IMR-90 (cell line): ENCODE measurements at regions not wholly inside any gene's neighbourhood (a gene's known extent, or its start where the extent isn't known, plus 50 kb on each side); places are given as distances from the start of the nearest gene placed in this dataset.

Source experiments
- ATAC-seq: fragments of 200-7000 bp; cut with Tn5 transposase; 2 replicates; pipeline ENCODE4 v1.9.1; 2020; ENCODE audit warnings: low read depth, mild to moderate bottlenecking, moderate library complexity
- BruUV-seq: library from RNA; stranded (reverse); fragments of 400-500 nt; replicated peaks from 2 replicates; lab custom pipeline; 2021; lab: Mats Ljungman, UMichigan
- CTCF ChIA-PET: fragments of 300-600 bp; formaldehyde crosslinking; extraction: SDS; loops from one replicate; lab custom pipeline; 2021; ENCODE audit warnings: antibody characterized with exemption; lab: Yijun Ruan, JAX
- POLR2A ChIA-PET: fragments of 300-600 bp; sonication (Branson Sonifier 250); formaldehyde crosslinking; loops from one replicate; lab custom pipeline; 2022; ENCODE audit warnings: antibody characterized with exemption; ENCODE audit not compliant: unreplicated experiment; lab: Charles Lee
- DNase-seq: peaks from one replicate; pipeline ENCODE4 v3.0.0; 2013
- H2AFZ ChIP-seq: replicated peaks from 2 replicates; pipeline ENCODE3; 2013; ENCODE audit warnings: low read length, mild to moderate bottlenecking; ENCODE audit not compliant: poor library complexity
- H2AK5ac ChIP-seq: 2 replicates; pipeline ENCODE4 v1.6.1; 2013; ENCODE audit warnings: low read depth, low read length, inconsistent platforms
- H2AK9ac ChIP-seq: replicated peaks from 2 replicates; pipeline ENCODE3; 2013; ENCODE audit warnings: mild to moderate bottlenecking, low read depth, low read length, moderate library complexity; ENCODE audit not compliant: poor library complexity
- H2BK120ac ChIP-seq: 2 replicates; pipeline ENCODE4 v1.6.1; 2013; ENCODE audit warnings: low read depth, low read length, inconsistent platforms
- H2BK15ac ChIP-seq: 3 replicates; pipeline ENCODE4 v1.6.1; 2013; ENCODE audit warnings: low read depth, low read length, inconsistent platforms
- H2BK20ac ChIP-seq: 2 replicates; pipeline ENCODE4 v1.6.1; 2013; ENCODE audit warnings: low read depth, mild to moderate bottlenecking, inconsistent platforms, low read length, moderate library complexity
- H2BK5ac ChIP-seq: 2 replicates; pipeline ENCODE4 v1.6.1; 2013; ENCODE audit warnings: mild to moderate bottlenecking, low read depth, low read length, inconsistent platforms; ENCODE audit not compliant: poor library complexity, severe bottlenecking
- H3K14ac ChIP-seq: replicated peaks from 2 replicates; pipeline ENCODE4 v1.6.1; 2013; ENCODE audit warnings: low read depth, low read length, inconsistent platforms
- H3K18ac ChIP-seq: 2 replicates; pipeline ENCODE4 v1.6.1; 2013; ENCODE audit warnings: low read depth, low read length, control low read depth
- H3K23ac ChIP-seq: 2 replicates; pipeline ENCODE4 v1.6.1; 2013; ENCODE audit warnings: low read depth, low read length, inconsistent platforms
- H3K27ac ChIP-seq: 2 replicates; pipeline ENCODE4 v1.5.1; 2013; ENCODE audit warnings: mild to moderate bottlenecking, control low read depth, low read length; ENCODE audit not compliant: insufficient read depth
- H3K27me3 ChIP-seq: 2 replicates; pipeline ENCODE4 v1.6.1; 2013; ENCODE audit warnings: low read length; ENCODE audit not compliant: control insufficient read depth, insufficient read depth
- H3K36me3 ChIP-seq: 2 replicates; pipeline ENCODE4 v1.6.1; 2013; ENCODE audit warnings: low read length, mixed read lengths; ENCODE audit not compliant: control insufficient read depth, insufficient read depth
- H3K4ac ChIP-seq: 2 replicates; pipeline ENCODE4 v1.6.1; 2013; ENCODE audit warnings: low read depth, low read length, inconsistent platforms
- H3K4me1 ChIP-seq: 2 replicates; pipeline ENCODE4 v1.6.1; 2013; ENCODE audit warnings: low read length, mixed read lengths; ENCODE audit not compliant: control insufficient read depth, insufficient read depth
- H3K4me2 ChIP-seq: 2 replicates; pipeline ENCODE4 v1.6.1; 2013; ENCODE audit warnings: low read depth, mild to moderate bottlenecking, control low read depth, low read length, moderate library complexity
- H3K4me3 ChIP-seq: 2 replicates; pipeline ENCODE4 v1.5.1; 2013; ENCODE audit warnings: low read depth, mild to moderate bottlenecking, control low read depth, low read length, moderate library complexity; ENCODE audit not compliant: insufficient read depth
- H3K56ac ChIP-seq: 2 replicates; pipeline ENCODE4 v1.6.1; 2013; ENCODE audit warnings: low read length, inconsistent platforms; ENCODE audit not compliant: insufficient read depth; ENCODE audit errors: extremely low read depth
- H3K79me1 ChIP-seq, 2 experiments: 2 replicates each; pipeline ENCODE4 v1.6.1; 2013; ENCODE audit warnings: low read length in 2 of 2, inconsistent platforms in 1 of 2, low read depth in 1 of 2
- H3K9ac ChIP-seq: 2 replicates; pipeline ENCODE4 v1.6.1; 2013; ENCODE audit warnings: low read depth, low read length, control low read depth
- H3K9me1 ChIP-seq: 2 replicates; pipeline ENCODE4 v1.6.1; 2013; ENCODE audit warnings: low read length, inconsistent platforms; ENCODE audit not compliant: insufficient read depth
- H3K9me3 ChIP-seq: 2 replicates; pipeline ENCODE4 v1.6.1; 2013; ENCODE audit warnings: low read length; ENCODE audit not compliant: control insufficient read depth, insufficient read depth
- H4K20me1 ChIP-seq: 2 replicates; pipeline ENCODE4 v1.6.1; 2013; ENCODE audit warnings: low read length, inconsistent platforms; ENCODE audit not compliant: insufficient read depth
- H4K5ac ChIP-seq: 2 replicates; pipeline ENCODE4 v1.6.1; 2013; ENCODE audit warnings: mild to moderate bottlenecking, low read depth, low read length, control low read depth
- H4K8ac ChIP-seq, 2 experiments: 2 replicates each; pipeline ENCODE4 v1.6.1; 2013; ENCODE audit warnings: low read depth in 2 of 2, low read length in 2 of 2, control low read depth in 1 of 2, inconsistent platforms in 1 of 2
- H4K91ac ChIP-seq: 2 replicates; pipeline ENCODE4 v1.6.1; 2013; ENCODE audit warnings: low read depth, low read length, inconsistent platforms; ENCODE audit not compliant: insufficient read depth
- BHLHE40 ChIP-seq: fragments of 150-350 bp; IDR thresholded peaks from 2 replicates; pipeline ENCODE4 v1.6.1; 2016; ENCODE audit warnings: mild to moderate bottlenecking, low read depth, low read length
- CEBPB ChIP-seq: IDR thresholded peaks from 2 replicates; pipeline ENCODE4 v1.6.1; 2012; ENCODE audit warnings: low read depth, low read length, improper control_type of control experiment
- CHD1 ChIP-seq: IDR thresholded peaks from 2 replicates; pipeline ENCODE4 v1.6.1; 2012; ENCODE audit warnings: low read depth, low read length, improper control_type of control experiment
- CTCF ChIP-seq: conservative IDR thresholded peaks from 2 replicates; pipeline ENCODE4 v1.5.1; 2012; ENCODE audit warnings: mild to moderate bottlenecking, low read depth, low read length, improper control_type of control experiment
- FOS ChIP-seq: fragments of 150-350 bp; IDR thresholded peaks from 2 replicates; pipeline ENCODE4 v1.6.1; 2016; ENCODE audit warnings: low read depth, low read length
- MAFK ChIP-seq: IDR thresholded peaks from 2 replicates; pipeline ENCODE4 v1.6.1; 2012; ENCODE audit warnings: low read depth, low read length, improper control_type of control experiment
- MAZ ChIP-seq: IDR thresholded peaks from 2 replicates; pipeline ENCODE4 v1.6.1; 2012; ENCODE audit warnings: low read depth, mild to moderate bottlenecking, low read length, improper control_type of control experiment, moderate library complexity, borderline replicate concordance
- MXI1 ChIP-seq: IDR thresholded peaks from 2 replicates; pipeline ENCODE4 v1.6.1; 2012; ENCODE audit warnings: low read depth, mild to moderate bottlenecking, low read length, moderate library complexity, borderline replicate concordance
- NFE2L2 ChIP-seq: fragments of 150-350 bp; IDR thresholded peaks from 2 replicates; pipeline ENCODE4 v1.6.1; 2016; ENCODE audit warnings: low read depth, mild to moderate bottlenecking, low read length
- POLR2A ChIP-seq: IDR thresholded peaks from 2 replicates; pipeline ENCODE4 v1.6.1; 2012; ENCODE audit warnings: mild to moderate bottlenecking, low read depth, low read length
- RAD21 ChIP-seq: IDR thresholded peaks from 2 replicates; pipeline ENCODE4 v1.6.1; 2012; ENCODE audit warnings: low read length, improper control_type of control experiment
- RCOR1 ChIP-seq: IDR thresholded peaks from 2 replicates; pipeline ENCODE4 v1.6.1; 2012; ENCODE audit warnings: mild to moderate bottlenecking, low read length, improper control_type of control experiment; ENCODE audit not compliant: insufficient replicate concordance
- RFX5 ChIP-seq: IDR thresholded peaks from 2 replicates; pipeline ENCODE4 v1.8.0; 2012; ENCODE audit warnings: low read depth, mild to moderate bottlenecking, low read length, moderate library complexity
- SMC3 ChIP-seq: fragments of 150-350 bp; IDR thresholded peaks from 2 replicates; pipeline ENCODE4 v1.6.1; 2016; ENCODE audit warnings: low read depth, mild to moderate bottlenecking, antibody characterized with exemption, low read length, moderate library complexity
- USF2 ChIP-seq: fragments of 150-350 bp; IDR thresholded peaks from 2 replicates; pipeline ENCODE4 v1.6.1; 2017; ENCODE audit warnings: mild to moderate bottlenecking, antibody characterized with exemption, low read length, low read depth
- WGBS, 2 experiments: methylation state at CpG; one replicate each; pipeline versions ENCODE4 v1.1.5 to v1.1.7; 2013; ENCODE audit warnings: missing lambda C conversion rate in 2 of 2; ENCODE audit not compliant: insufficient read length in 1 of 2; ENCODE audit errors: extremely low coverage in 2 of 2; 5-methylcytosine and 5-hydroxymethylcytosine counted together
- dilution Hi-C: fragments of 300-500 bp; cut with HindIII; formaldehyde crosslinking; loops from one replicate; pipeline ENCODE4 v1.14.3; 2018; ENCODE audit warnings: low sequenced_read_pairs; ENCODE audit not compliant: unreplicated experiment
- in situ Hi-C: fragments of 300-500 bp; cut with MboI; formaldehyde crosslinking; loops from 3 replicates; pipeline ENCODE4 v1.14.3; 2019; ENCODE audit warnings: low sequenced_read_pairs, inconsistent platforms, mixed read lengths
- intact Hi-C: fragments of 100-400 bp; cut with micrococcal nuclease; formaldehyde crosslinking; loops from 2 replicates; pipeline ENCODE4 v1.10.0; 2022
- TF ChIP-seq, protein P1 (sequence below): fragments of 150-350 bp; IDR thresholded peaks from 2 replicates; pipeline ENCODE4 v1.6.1; 2016; ENCODE audit warnings: low read depth, mild to moderate bottlenecking, low read length, moderate library complexity, borderline replicate concordance

DNA sequence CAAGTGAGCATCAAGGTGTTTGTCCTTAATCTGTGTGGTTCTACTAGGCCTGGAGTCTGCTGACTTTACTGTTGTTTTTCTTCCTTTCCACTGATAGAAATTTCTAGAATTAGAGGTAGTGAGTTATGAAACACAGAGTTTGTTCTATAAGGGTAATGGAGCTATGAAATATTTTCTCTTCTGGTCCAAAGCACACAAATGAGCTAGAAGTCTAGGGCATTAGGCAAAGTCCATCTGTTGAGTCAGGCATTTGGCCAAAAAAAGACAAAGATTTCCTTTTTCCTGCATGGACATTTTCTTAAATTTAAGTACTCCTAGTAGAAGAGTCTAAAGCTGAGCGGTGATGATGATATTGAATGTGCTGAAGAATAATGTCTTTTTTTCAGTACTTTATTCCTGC is 174.3 kb upstream of the STXBP5 start:
- Histone ChIP-seq H3K79me1 (no peaks in the 10 kb centered on the region), H3K9ac (no peak overlapping the region), H3K9me1 (0 out of 2 replicates have a peak, but pooled peaks cover 2% of the 10 kb centered on the region), H2AFZ (no peak overlapping the region), H4K20me1 (no peaks in the 10 kb centered on the region), H2BK20ac (no peak overlapping the region), H3K9me3 (no peaks in the 10 kb centered on the region), H4K5ac (no peak overlapping the region), H3K27ac (no peak overlapping the region), H3K14ac (no peak overlapping the region), H3K18ac (no peak overlapping the region), H3K23ac (no peak overlapping the region), H2BK5ac (no peak overlapping the region), H3K36me3 (no peaks in the 10 kb centered on the region), H3K4me3 (no peak overlapping the region), H2AK5ac (no peak overlapping the region), H3K56ac (no peak overlapping the region), H4K91ac (no peak overlapping the region), H2BK120ac (no peak overlapping the region), H4K8ac (no peak overlapping the region), H3K4ac (no peak overlapping the region), H3K27me3 (no peaks in the 10 kb centered on the region), H2BK15ac (no peak overlapping the region), H3K4me2 (no peak overlapping the region), H2AK9ac (no peak overlapping the region), H3K4me1 (no peaks in the 10 kb centered on the region)
- DNase-seq = no peak
- no TSS peak for BruUV-seq
- intact Hi-C loops = no loop called here
- dilution Hi-C loops = no loop called here
- ChIA-PET POLR2A (no interaction called here), CTCF (interaction anchor here (0.6 to 1.4 kb wide), 2 partner anchors 13 to 113 kb away, joined by 3 to 4 read pairs; no protein-coding TSS in a partner anchor)
- in situ Hi-C loops = no loop called here
- TF ChIP-seq RAD21 = no peak
- TF ChIP-seq RFX5 = no peak
- TF ChIP-seq NFE2L2 = no peak
- TF ChIP-seq, protein P1, sequence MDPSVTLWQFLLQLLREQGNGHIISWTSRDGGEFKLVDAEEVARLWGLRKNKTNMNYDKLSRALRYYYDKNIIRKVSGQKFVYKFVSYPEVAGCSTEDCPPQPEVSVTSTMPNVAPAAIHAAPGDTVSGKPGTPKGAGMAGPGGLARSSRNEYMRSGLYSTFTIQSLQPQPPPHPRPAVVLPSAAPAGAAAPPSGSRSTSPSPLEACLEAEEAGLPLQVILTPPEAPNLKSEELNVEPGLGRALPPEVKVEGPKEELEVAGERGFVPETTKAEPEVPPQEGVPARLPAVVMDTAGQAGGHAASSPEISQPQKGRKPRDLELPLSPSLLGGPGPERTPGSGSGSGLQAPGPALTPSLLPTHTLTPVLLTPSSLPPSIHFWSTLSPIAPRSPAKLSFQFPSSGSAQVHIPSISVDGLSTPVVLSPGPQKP = no peak
- TF ChIP-seq MXI1 = no peak
- TF ChIP-seq POLR2A = no peak
- TF ChIP-seq USF2 = no peak
- no peak for TF ChIP-seq CTCF
- TF ChIP-seq CEBPB = no peak
- no peak for TF ChIP-seq MAZ
- TF ChIP-seq FOS = no peak
- no peak for TF ChIP-seq CHD1
- TF ChIP-seq MAFK = no peak
- TF ChIP-seq RCOR1 = no peak
- TF ChIP-seq BHLHE40 = no peak
- no peak for TF ChIP-seq SMC3
- no CpG with 5 or more reads among the region's 1 CpG for WGBS, 2 experiments
- no peak for ATAC-seq
